Testis (tissue), 2 donors: ENCODE measurements at regions not wholly inside any gene's neighbourhood (a gene's known extent, or its start where the extent isn't known, plus 50 kb on each side); places are given as distances from the start of the nearest gene placed in this dataset.

ENCODE experiments used
- DNase-seq: peaks from one replicate; pipeline ENCODE4 v3.0.0-alpha.2; 2019
- H3K27ac ChIP-seq, 2 donors: fragments of 200-600 bp; sonication (generic); one replicate each; pipeline ENCODE4 v1.5.1; 2019
- H3K27me3 ChIP-seq: fragments of 200-600 bp; sonication (generic); one replicate; pipeline ENCODE4 v1.5.1; 2019
- H3K36me3 ChIP-seq: fragments of 200-600 bp; sonication (generic); one replicate; pipeline ENCODE4 v1.5.1; 2017; ENCODE audit warnings: low read depth; ENCODE audit errors: missing control alignments
- H3K4me1 ChIP-seq: fragments of 200-600 bp; sonication (generic); one replicate; pipeline ENCODE4 v1.5.1; 2019
- H3K4me3 ChIP-seq, 2 donors: fragments of 200-600 bp; sonication (generic); one replicate each; pipeline ENCODE4 v1.5.1; 2017 to 2019
- H3K9me3 ChIP-seq: fragments of 200-600 bp; sonication (generic); one replicate; pipeline ENCODE4 v1.5.1; 2017
- CTCF ChIP-seq, 3 experiments: fragments of 450-650 bp in 2 of 3; fragments of 200-600 bp in 1 of 3; sonication (generic) in 1 of 3; IDR thresholded peaks; one replicate each; pipeline ENCODE4 v1.5.1; 2016 to 2019; ENCODE audit warnings: antibody characterized with exemption in 3 of 3, mild to moderate bottlenecking in 2 of 3, moderate library complexity in 1 of 3
- POLR2A ChIP-seq: fragments of 450-650 bp; IDR thresholded peaks from one replicate; pipeline ENCODE4 v1.6.1; 2017; ENCODE audit warnings: antibody characterized with exemption, mild to moderate bottlenecking, moderate library complexity
- WGBS, 2 donors: methylation state at CpG; one replicate each; pipeline ENCODE4 v1.1.5; 2018; 5-methylcytosine and 5-hydroxymethylcytosine counted together
- intact Hi-C: fragments of 100-400 bp; cut with DNase I; formaldehyde crosslinking; loops from one replicate; pipeline ENCODE4 v1.15.1; 2023; ENCODE audit warnings: low total_unique reads

DNA sequence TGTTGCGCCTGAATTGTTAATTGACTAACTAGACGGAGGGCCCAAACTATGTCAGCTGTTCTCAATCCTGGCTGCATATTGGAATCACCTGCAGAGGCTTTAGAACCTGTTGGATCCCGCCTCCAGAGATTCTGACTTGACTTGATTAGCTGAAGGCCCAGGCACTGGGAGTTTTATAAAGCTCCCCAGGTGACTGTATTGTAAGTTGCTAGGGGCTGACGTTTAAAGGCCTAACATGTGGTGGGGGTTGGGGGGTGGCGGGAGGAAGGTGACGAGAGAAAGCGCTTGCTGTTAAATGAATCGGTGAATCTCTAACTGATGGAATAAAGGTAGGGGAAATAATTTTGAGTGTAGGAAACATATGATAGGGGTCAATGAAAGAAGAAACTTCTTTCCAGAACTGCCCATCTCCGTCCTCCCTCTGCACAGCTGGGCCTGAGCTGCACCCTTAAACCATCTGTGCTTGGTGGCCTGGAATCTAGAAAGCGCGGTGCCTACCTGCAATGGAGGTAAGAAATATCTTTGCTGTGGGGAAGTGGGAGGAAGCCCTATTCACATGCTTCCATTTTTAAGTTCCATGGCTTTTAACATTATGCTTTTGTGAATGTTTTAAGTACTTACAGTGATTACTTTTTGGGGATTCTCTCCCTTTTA, 225.0 kb upstream of the FAM3C start:
- Histone ChIP-seq H3K4me1 (no peaks in the 10 kb centered on the region), H3K9me3 (no peaks in the 10 kb centered on the region), H3K27ac (no peak overlapping the region), H3K36me3 (no peaks in the 10 kb centered on the region), H3K4me3 (peak overlapping the region in 1 of 2 donors; percentile 4), H3K27me3 (no peaks in the 10 kb centered on the region)
- DNase-seq = no peak
- TF ChIP-seq CTCF (IDR thresholded peaks at IDR 0.05) = no peak
- TF ChIP-seq POLR2A = no peak
- intact Hi-C loops = no loop called here
- WGBS, 2 donors = 62 to 69% methylated on average over 11 of the region's 11 CpGs

DNA sequence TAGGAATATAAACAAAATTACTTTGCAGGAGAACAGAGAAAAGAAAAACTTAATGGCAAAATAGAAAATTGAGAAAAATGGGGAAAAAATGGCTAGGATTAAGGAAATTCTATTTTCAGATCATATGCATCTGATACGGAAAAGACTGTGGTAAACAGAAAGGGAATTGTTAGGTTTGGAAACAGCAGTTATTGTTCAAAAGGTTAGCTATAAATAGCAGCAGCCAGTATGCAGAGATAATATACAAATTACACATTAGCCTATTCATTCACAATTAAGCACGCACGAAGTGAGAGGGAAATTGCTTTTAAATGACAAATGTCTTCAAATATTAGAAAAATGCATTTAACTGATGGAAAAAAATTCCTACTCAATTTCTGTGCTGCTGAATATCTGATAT, 224.1 kb upstream of the FAM3C start:
- no peak for DNase-seq
- intact Hi-C loops = no loop called here
- H3K36me3 ChIP-seq = no peaks in the 10 kb centered on the region
- H3K27ac ChIP-seq = no peak overlapping the region
- H3K27me3 ChIP-seq = no peaks in the 10 kb centered on the region
- H3K4me3 ChIP-seq = no peak overlapping the region
- no peaks in the 10 kb centered on the region for H3K4me1 ChIP-seq
- H3K9me3 ChIP-seq = no peaks in the 10 kb centered on the region
- WGBS, 2 donors = 28 to 42% methylated on average over 3 of the region's 3 CpGs
- no peak for TF ChIP-seq POLR2A
- no peak for TF ChIP-seq CTCF (IDR thresholded peaks at IDR 0.05)

DNA sequence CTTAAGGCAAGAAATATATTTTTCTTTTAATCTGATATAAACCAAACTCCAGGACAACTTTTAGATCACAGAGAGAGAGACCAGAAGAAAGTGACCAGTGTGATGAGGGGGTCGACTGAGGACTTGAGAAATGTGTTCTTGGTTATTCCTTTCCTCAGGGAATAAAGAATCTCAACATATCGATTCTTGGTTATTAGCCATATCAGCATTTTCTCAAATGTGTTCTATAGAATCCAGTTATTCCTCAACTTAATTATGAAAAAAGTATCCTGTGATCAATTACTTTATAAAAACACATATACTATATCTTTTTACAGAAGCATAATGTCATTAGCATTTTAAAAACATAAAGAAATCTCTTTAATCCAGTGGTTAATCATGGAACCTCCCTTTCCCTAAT, 222.1 kb upstream of the FAM3C start:
- no peak overlapping the region for H3K27ac ChIP-seq
- H3K4me3 ChIP-seq = no peak overlapping the region
- H3K4me1 ChIP-seq = no peaks in the 10 kb centered on the region
- no peak for DNase-seq
- H3K9me3 ChIP-seq = no peaks in the 10 kb centered on the region
- WGBS, 2 donors = 84 to 94% methylated on average over 2 of the region's 2 CpGs
- intact Hi-C loops = no loop called here
- no peaks in the 10 kb centered on the region for H3K27me3 ChIP-seq
- no peak for TF ChIP-seq POLR2A
- TF ChIP-seq CTCF (IDR thresholded peaks at IDR 0.05) = no peak
- H3K36me3 ChIP-seq = no peaks in the 10 kb centered on the region

DNA sequence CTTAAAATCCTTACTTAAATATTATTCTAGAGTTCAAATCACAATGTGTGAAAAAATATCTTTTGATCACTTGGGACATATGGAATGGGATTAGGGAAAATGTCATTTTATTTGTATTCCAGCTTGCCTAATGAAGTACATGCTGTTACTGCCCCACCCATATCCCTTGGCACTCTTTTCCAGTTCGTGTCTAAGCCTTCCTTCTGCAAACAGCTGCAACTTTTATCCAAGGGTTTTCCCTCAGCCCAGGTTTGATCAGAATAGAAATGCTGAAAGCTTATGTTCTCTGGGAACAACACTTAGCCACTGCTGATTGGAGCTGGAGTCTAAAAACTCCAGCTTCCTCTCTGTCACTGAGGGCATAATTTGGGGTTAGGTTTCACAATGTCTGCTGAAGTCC, 214.1 kb upstream of the FAM3C start:
- Histone ChIP-seq H3K9me3 (no peaks in the 10 kb centered on the region), H3K36me3 (no peaks in the 10 kb centered on the region), H3K27me3 (no peaks in the 10 kb centered on the region), H3K4me1 (no peaks in the 10 kb centered on the region), H3K4me3 (no peak overlapping the region), H3K27ac (no peak overlapping the region)
- WGBS, 2 donors = 27 to 33% methylated on average over 1 of the region's 1 CpG
- intact Hi-C loops = no loop called here
- no peak for DNase-seq
- TF ChIP-seq CTCF (IDR thresholded peaks at IDR 0.05) = no peak
- no peak for TF ChIP-seq POLR2A

GRCh38 chr7:121609208-121609607, 213.1 kb upstream of the FAM3C start:
- no peak for TF ChIP-seq CTCF (IDR thresholded peaks at IDR 0.05)
- no peak for TF ChIP-seq POLR2A
- H3K36me3 ChIP-seq = no peaks in the 10 kb centered on the region

More at GRCh38 chr7:121609208-121609607, 213.1 kb upstream of the FAM3C start:
- Histone ChIP-seq H3K4me1 (peaks cover 7% of the 10 kb centered on the region), H3K27ac (no peak overlapping the region), H3K9me3 (no peaks in the 10 kb centered on the region), H3K27me3 (no peaks in the 10 kb centered on the region), H3K4me3 (no peak overlapping the region)
- no peak for DNase-seq
- intact Hi-C loops = no loop called here
